H54 (cell line): ENCODE measurements at regions not wholly inside any gene's neighbourhood (a gene's known extent, or its start where the extent isn't known, plus 50 kb on each side); places are given as distances from the start of the nearest gene placed in this dataset.

Experiments used
- DNase-seq: peaks from one replicate; pipeline ENCODE4 v3.0.0; 2011; ENCODE audit warnings: low spot score, mixed read lengths; ENCODE audit not compliant: insufficient read length
- FAIRE-seq: peaks from 3 replicates; lab custom pipeline; 2011; peaks lifted over from hg19 to GRCh38; lab: Jason Lieb, UNC
- POLR2A ChIP-seq: IDR thresholded peaks from 2 replicates; pipeline ENCODE4 v1.6.1; 2011; ENCODE audit warnings: low read depth, mild to moderate bottlenecking, low read length

DNA sequence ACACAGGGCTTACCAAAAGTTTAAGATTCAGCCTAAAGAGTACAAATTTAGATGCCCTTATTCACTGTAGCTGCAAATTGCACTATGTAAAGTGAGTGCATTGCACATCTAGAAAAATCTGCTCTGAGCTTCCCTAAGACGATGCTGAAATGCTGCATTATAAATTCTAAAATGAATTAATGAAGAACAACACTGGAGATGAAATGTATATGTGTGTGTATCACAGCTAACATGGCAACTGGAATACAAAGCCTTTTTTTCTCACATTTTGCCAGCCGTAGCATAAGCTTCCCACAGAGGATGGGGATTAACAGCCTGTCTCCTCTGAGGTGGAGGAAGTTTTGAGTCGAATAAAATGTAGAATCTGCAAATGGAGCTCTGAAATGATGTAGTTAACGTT lies 338.3 kb upstream of the ZEB2 start:
- no peak for FAIRE-seq
- no peak for DNase-seq
- TF ChIP-seq POLR2A, result no peak

- FAIRE-seq, result no peak
- DNase-seq, result no peak
- TF ChIP-seq POLR2A, result no peak
Observed at GRCh38 chr2:144854596-144854995, 334.7 kb upstream of the ZEB2 start.

- TF ChIP-seq POLR2A, result no peak
- no peak for DNase-seq
- FAIRE-seq, result no peak
Observed at GRCh38 chr2:144849612-144850011, 329.7 kb upstream of the ZEB2 start.

- no peak for TF ChIP-seq POLR2A
- DNase-seq (no peak), FAIRE-seq (no peak)
Observed at GRCh38 chr2:144848423-144848822, 328.5 kb upstream of the ZEB2 start.

- FAIRE-seq (no peak), DNase-seq (no peak)
- TF ChIP-seq POLR2A, result no peak
Observed at GRCh38 chr2:144847347-144848080, 327.6 kb upstream of the ZEB2 start.

GRCh38 chr2:144836635-144837350 lies 316.9 kb upstream of the ZEB2 start:
- DNase-seq (no peak), FAIRE-seq (peak; percentile 50)
- no peak for TF ChIP-seq POLR2A

DNA sequence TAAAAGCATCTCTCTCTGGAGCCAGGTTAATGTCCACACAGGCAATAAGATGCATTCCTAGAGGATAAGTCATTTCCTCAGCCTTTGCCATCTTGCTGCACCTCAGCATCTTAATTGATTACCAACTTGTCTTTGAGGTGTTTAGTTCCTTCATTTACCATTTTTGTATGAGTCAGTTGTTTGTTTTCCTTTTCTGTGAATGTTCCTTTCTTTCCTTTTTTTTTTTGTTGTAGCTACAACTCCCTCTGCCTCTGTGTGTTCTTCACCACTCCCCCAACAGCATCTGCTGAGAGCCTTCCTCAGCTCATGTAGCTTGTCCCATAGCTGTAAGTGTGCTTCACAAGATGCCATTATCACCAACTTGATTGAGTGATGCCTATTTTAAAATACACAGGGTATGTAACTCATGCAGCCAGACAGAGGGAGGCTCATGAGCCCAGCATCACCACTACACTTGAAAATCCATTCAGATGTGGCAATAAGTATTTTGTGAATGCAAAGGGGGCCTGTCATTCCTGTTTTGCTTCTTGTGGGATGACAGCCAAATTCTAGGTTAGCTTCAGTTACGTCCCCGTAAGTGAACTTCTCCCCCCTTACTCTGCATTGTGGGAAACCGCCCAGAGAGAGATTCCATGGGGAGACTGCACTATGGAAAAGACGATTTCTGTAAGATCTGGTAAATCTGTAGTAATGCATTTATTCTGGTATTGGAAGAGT lies 315.9 kb upstream of the ZEB2 start:
- DNase-seq (no peak), FAIRE-seq (peak; percentile 74)
- no peak for TF ChIP-seq POLR2A

DNA sequence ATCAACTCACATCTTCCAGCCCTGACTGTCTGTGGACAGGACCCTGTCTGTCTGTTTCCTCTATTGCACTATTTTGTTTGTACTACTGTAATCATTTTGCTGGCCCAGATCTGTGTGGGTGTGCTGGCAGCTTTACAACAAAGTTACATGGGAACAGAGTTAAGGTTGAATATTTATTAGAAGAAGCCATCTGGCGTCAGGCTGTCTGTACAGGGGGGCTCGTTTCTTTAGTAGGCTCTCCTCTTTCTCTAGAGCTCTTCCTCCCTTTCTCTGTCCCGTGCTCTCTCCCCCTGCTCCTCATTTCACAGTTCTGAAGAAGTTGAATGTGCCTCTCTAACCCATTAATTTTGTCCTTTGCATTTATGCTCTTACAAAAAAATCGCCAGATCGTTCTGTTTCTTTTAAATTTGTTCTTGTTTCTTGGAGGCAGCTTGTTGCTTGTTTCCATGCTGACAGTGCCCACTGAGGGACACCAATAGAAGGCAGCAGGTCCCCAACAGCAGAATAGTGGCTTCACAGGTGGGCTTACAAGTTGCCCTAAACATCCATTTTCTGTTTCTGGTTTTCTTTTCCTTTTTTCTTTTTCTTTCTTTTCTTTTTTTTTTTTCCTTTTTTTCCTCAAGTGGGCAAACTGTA lies 315.2 kb upstream of the ZEB2 start:
- no peak for TF ChIP-seq POLR2A
- DNase-seq (no peak), FAIRE-seq (peak; percentile 41)

DNA sequence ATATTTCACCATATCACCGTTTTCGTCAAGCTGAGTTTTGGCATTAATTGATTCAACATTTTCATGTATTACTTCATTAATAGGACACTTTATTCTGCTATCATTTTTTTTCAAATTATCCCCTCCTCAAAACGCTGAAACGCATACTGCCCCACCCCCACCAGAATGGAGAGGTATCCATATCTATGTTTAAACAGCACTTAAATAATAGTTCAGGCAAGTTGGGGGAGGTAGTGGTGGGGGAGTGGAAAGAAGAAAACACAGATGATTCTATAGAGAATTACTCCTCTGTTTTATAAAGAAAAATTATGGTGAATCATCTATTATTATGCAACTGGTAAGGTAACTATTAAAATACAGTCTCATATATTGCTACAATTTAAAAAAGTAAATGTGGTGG lies 314.4 kb upstream of the ZEB2 start:
- DNase-seq (no peak), FAIRE-seq (no peak)
- TF ChIP-seq POLR2A, result no peak

DNA sequence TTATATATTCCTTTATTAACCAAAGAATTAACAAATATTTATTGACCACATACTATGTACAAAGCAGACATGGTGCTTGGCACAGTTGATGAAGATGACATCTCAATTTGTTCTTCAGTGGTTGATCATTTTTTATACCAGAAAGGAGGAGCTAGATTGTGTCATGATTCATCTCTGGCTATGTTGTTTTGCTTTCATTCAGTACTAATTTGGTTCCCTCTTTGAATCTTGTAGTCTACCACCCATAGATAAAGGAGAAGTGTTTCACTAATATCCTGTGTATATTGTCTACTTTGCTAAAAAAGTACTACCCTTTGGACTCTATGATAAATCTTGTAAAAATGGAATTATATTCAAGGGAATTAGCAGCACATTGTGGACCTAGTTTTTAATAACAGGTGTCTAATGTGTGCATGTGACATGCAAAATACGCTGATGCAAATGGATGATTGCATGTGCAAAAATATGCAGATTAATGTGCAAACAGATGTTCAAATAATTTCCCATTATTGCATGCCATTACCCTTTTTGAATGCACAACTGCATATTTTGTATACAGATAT lies 313.2 kb upstream of the ZEB2 start:
- no peak for DNase-seq
- FAIRE-seq, result no peak
- no peak for TF ChIP-seq POLR2A

DNA sequence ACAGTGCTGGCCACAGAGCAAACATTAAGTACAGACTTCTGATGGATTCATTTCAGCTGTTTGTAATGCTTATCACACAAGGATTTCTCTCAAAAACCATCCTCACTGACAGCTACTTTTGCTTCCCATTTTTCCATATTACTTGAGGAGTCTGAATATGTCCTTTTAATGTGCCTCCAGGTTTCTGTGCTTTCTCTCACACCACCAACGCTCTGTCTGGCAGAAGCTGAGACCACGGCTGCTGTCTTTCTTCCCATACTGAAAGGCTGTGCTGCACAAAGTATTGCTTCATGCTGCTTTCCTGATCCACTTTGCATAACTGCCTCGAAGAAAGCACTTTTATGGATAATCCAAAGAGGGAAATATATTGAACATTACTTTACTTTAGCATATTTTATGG lies 312.1 kb upstream of the ZEB2 start:
- peak; percentile 80 for FAIRE-seq
- no peak for DNase-seq
- no peak for TF ChIP-seq POLR2A

DNA sequence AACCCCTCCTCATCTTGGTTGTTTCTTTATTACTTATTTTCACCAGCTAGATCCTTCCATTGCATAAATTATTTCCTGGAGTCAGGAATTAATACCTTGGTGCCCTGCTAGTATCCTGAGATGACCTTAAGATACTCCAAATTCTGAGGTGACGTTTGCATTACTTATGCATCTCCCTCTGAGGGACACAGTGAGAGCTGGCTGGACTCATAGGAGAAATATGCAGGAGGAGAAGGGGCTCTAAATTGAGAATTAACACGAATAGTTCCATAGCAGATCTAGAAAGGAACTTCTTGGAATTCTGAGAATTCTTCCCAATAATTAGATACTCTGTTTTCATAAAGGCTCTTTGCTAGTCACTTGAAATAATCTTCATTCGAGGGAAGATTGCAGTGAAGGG lies 310.6 kb upstream of the ZEB2 start:
- DNase-seq, result no peak
- TF ChIP-seq POLR2A, result no peak
- FAIRE-seq, result no peak

GRCh38 chr2:144827404-144827803 lies 307.5 kb upstream of the ZEB2 start:
- FAIRE-seq (no peak), DNase-seq (no peak)
- TF ChIP-seq POLR2A, result no peak

- TF ChIP-seq POLR2A, result no peak
- no peak for FAIRE-seq
- DNase-seq, result no peak
Observed at GRCh38 chr2:144826105-144826504, 306.2 kb upstream of the ZEB2 start.
